ENCODE measurements at regions not wholly inside any gene's neighbourhood (a gene's known extent, or its start where the extent isn't known, plus 50 kb on each side); places are given as distances from the start of the nearest gene placed in this dataset.

GRCh38 chr6:99138445-99138844, 190.7 kb upstream of the FBXL4 start:
- H3K4me1 ChIP-seq (ENCODE audit: insufficient read depth, insufficient read length) = no peaks in the 10 kb centered on the region
- no peaks in the 10 kb centered on the region for H3K36me3 ChIP-seq (ENCODE audit: insufficient read depth, insufficient read length, low read length)
- no peak overlapping the region for H3K4me3 ChIP-seq (ENCODE audit: insufficient read length, low read depth)
- TF ChIP-seq SUZ12 (IDR thresholded peaks at IDR 0.05; ENCODE audit: extremely low read depth, insufficient read depth, insufficient read length) = no peak
- TF ChIP-seq ZNF274 (IDR thresholded peaks at IDR 0.05; ENCODE audit: low read depth, low read length) = no peak
- no peak for TF ChIP-seq YY1 (IDR thresholded peaks at IDR 0.05; ENCODE audit: insufficient read depth, insufficient read length)
- no peaks in the 10 kb centered on the region for H3K27me3 ChIP-seq (ENCODE audit: insufficient read depth, insufficient read length)
- peaks cover 10% of the 10 kb centered on the region; the same call in 1 of the 2 replicates for H3K9me3 ChIP-seq (ENCODE audit: insufficient read depth, low read length)
- H3K9ac ChIP-seq (ENCODE audit: insufficient read length, low read depth) = no peak overlapping the region
- DNase-seq (ENCODE audit: low read depth, low spot score) = no peak

GRCh38 chr6:99137314-99137713, 189.6 kb upstream of the FBXL4 start:
- DNase-seq (ENCODE audit: low read depth, low spot score) = no peak
- H3K4me3 ChIP-seq (ENCODE audit: insufficient read length, low read depth) = no peak overlapping the region
- TF ChIP-seq SUZ12 (IDR thresholded peaks at IDR 0.05; ENCODE audit: extremely low read depth, insufficient read depth, insufficient read length) = no peak
- TF ChIP-seq YY1 (IDR thresholded peaks at IDR 0.05; ENCODE audit: insufficient read depth, insufficient read length) = no peak
- TF ChIP-seq ZNF274 (IDR thresholded peaks at IDR 0.05; ENCODE audit: low read depth, low read length) = no peak
- no peak overlapping the region for H3K9ac ChIP-seq (ENCODE audit: insufficient read length, low read depth)
- no peaks in the 10 kb centered on the region for H3K4me1 ChIP-seq (ENCODE audit: insufficient read depth, insufficient read length)
- H3K36me3 ChIP-seq (ENCODE audit: insufficient read depth, insufficient read length, low read length) = no peaks in the 10 kb centered on the region
- H3K9me3 ChIP-seq (ENCODE audit: insufficient read depth, low read length) = peaks cover 10% of the 10 kb centered on the region; the same call in 1 of the 2 replicates
- H3K27me3 ChIP-seq (ENCODE audit: insufficient read depth, insufficient read length) = no peaks in the 10 kb centered on the region

DNA sequence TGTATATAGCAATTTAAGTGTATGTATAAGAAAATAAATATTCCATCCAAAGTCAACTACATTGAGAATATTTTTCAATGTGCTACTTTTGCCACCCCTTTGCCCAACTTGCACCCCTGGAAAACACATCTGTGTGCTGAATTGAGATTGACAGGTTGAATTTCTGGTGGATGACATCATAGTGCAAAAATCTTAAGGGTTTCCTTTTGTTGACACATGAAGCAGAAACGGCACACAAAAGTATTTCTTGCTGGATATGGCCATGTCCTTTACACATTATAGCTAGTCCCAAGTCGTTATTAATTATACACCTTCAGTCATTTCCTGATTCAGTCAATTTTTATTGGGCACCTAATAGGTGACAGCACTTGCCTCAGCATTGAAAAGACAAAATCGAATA, 188.7 kb upstream of the FBXL4 start:
- no peak overlapping the region for H3K9ac ChIP-seq (ENCODE audit: insufficient read length, low read depth)
- peaks cover 10% of the 10 kb centered on the region; the same call in 1 of the 2 replicates for H3K9me3 ChIP-seq (ENCODE audit: insufficient read depth, low read length)
- no peaks in the 10 kb centered on the region for H3K36me3 ChIP-seq (ENCODE audit: insufficient read depth, insufficient read length, low read length)
- TF ChIP-seq YY1 (IDR thresholded peaks at IDR 0.05; ENCODE audit: insufficient read depth, insufficient read length) (no peak), SUZ12 (IDR thresholded peaks at IDR 0.05; ENCODE audit: extremely low read depth, insufficient read depth, insufficient read length) (no peak), ZNF274 (IDR thresholded peaks at IDR 0.05; ENCODE audit: low read depth, low read length) (no peak)
- H3K27me3 ChIP-seq (ENCODE audit: insufficient read depth, insufficient read length) = no peaks in the 10 kb centered on the region
- H3K4me3 ChIP-seq (ENCODE audit: insufficient read length, low read depth) = no peak overlapping the region
- no peaks in the 10 kb centered on the region for H3K4me1 ChIP-seq (ENCODE audit: insufficient read depth, insufficient read length)
- no peak for DNase-seq (ENCODE audit: low read depth, low spot score)

- H3K4me1 ChIP-seq (ENCODE audit: insufficient read depth, insufficient read length) = no peaks in the 10 kb centered on the region
- no peaks in the 10 kb centered on the region for H3K9me3 ChIP-seq (ENCODE audit: insufficient read depth, low read length)
- no peak overlapping the region for H3K9ac ChIP-seq (ENCODE audit: insufficient read length, low read depth)
- DNase-seq (ENCODE audit: low read depth, low spot score) = no peak
- H3K36me3 ChIP-seq (ENCODE audit: insufficient read depth, insufficient read length, low read length) = no peaks in the 10 kb centered on the region
- no peak overlapping the region for H3K4me3 ChIP-seq (ENCODE audit: insufficient read length, low read depth)
- no peak for TF ChIP-seq YY1 (IDR thresholded peaks at IDR 0.05; ENCODE audit: insufficient read depth, insufficient read length)
- no peak for TF ChIP-seq SUZ12 (IDR thresholded peaks at IDR 0.05; ENCODE audit: extremely low read depth, insufficient read depth, insufficient read length)
- no peak for TF ChIP-seq ZNF274 (IDR thresholded peaks at IDR 0.05; ENCODE audit: low read depth, low read length)
- no peaks in the 10 kb centered on the region for H3K27me3 ChIP-seq (ENCODE audit: insufficient read depth, insufficient read length)
Measured at GRCh38 chr6:99132026-99132635, 184.4 kb upstream of the FBXL4 start.

- H3K27me3 ChIP-seq (ENCODE audit: insufficient read depth, insufficient read length) = no peaks in the 10 kb centered on the region
- DNase-seq (ENCODE audit: low read depth, low spot score) = no peak
- no peaks in the 10 kb centered on the region for H3K4me1 ChIP-seq (ENCODE audit: insufficient read depth, insufficient read length)
- H3K9me3 ChIP-seq (ENCODE audit: insufficient read depth, low read length) = no peaks in the 10 kb centered on the region
- no peak for TF ChIP-seq SUZ12 (IDR thresholded peaks at IDR 0.05; ENCODE audit: extremely low read depth, insufficient read depth, insufficient read length)
- no peak for TF ChIP-seq ZNF274 (IDR thresholded peaks at IDR 0.05; ENCODE audit: low read depth, low read length)
- TF ChIP-seq YY1 (IDR thresholded peaks at IDR 0.05; ENCODE audit: insufficient read depth, insufficient read length) = no peak
- no peak overlapping the region for H3K9ac ChIP-seq (ENCODE audit: insufficient read length, low read depth)
- no peaks in the 10 kb centered on the region for H3K36me3 ChIP-seq (ENCODE audit: insufficient read depth, insufficient read length, low read length)
- no peak overlapping the region for H3K4me3 ChIP-seq (ENCODE audit: insufficient read length, low read depth)
Measured at GRCh38 chr6:99130897-99131873, 183.4 kb upstream of the FBXL4 start.

GRCh38 chr6:99129835-99130234, 182.1 kb upstream of the FBXL4 start:
- no peaks in the 10 kb centered on the region for H3K4me1 ChIP-seq (ENCODE audit: insufficient read depth, insufficient read length)
- no peak overlapping the region for H3K9ac ChIP-seq (ENCODE audit: insufficient read length, low read depth)
- no peaks in the 10 kb centered on the region for H3K27me3 ChIP-seq (ENCODE audit: insufficient read depth, insufficient read length)
- TF ChIP-seq ZNF274 (IDR thresholded peaks at IDR 0.05; ENCODE audit: low read depth, low read length) (no peak), SUZ12 (IDR thresholded peaks at IDR 0.05; ENCODE audit: extremely low read depth, insufficient read depth, insufficient read length) (no peak), YY1 (IDR thresholded peaks at IDR 0.05; ENCODE audit: insufficient read depth, insufficient read length) (no peak)
- H3K9me3 ChIP-seq (ENCODE audit: insufficient read depth, low read length) = no peaks in the 10 kb centered on the region
- DNase-seq (ENCODE audit: low read depth, low spot score) = no peak
- no peaks in the 10 kb centered on the region for H3K36me3 ChIP-seq (ENCODE audit: insufficient read depth, insufficient read length, low read length)
- H3K4me3 ChIP-seq (ENCODE audit: insufficient read length, low read depth) = no peak overlapping the region

- no peak for DNase-seq (ENCODE audit: low read depth, low spot score)
- H3K36me3 ChIP-seq (ENCODE audit: insufficient read depth, insufficient read length, low read length) = no peaks in the 10 kb centered on the region
- no peak for TF ChIP-seq ZNF274 (IDR thresholded peaks at IDR 0.05; ENCODE audit: low read depth, low read length)
- TF ChIP-seq SUZ12 (IDR thresholded peaks at IDR 0.05; ENCODE audit: extremely low read depth, insufficient read depth, insufficient read length) = no peak
- TF ChIP-seq YY1 (IDR thresholded peaks at IDR 0.05; ENCODE audit: insufficient read depth, insufficient read length) = no peak
- no peak overlapping the region for H3K9ac ChIP-seq (ENCODE audit: insufficient read length, low read depth)
- no peaks in the 10 kb centered on the region for H3K27me3 ChIP-seq (ENCODE audit: insufficient read depth, insufficient read length)
- no peaks in the 10 kb centered on the region for H3K9me3 ChIP-seq (ENCODE audit: insufficient read depth, low read length)
- H3K4me3 ChIP-seq (ENCODE audit: insufficient read length, low read depth) = no peak overlapping the region
- H3K4me1 ChIP-seq (ENCODE audit: insufficient read depth, insufficient read length) = no peaks in the 10 kb centered on the region
Measured at GRCh38 chr6:99121748-99122147, 174.0 kb upstream of the FBXL4 start.
